ENCODE measurements at regions not wholly inside any gene's neighbourhood (a gene's known extent, or its start where the extent isn't known, plus 50 kb on each side); places are given as distances from the start of the nearest gene placed in this dataset.

- Histone ChIP-seq H3K4me1 (no peaks in the 10 kb centered on the region), H3K36me3 (no peaks in the 10 kb centered on the region), H3K4me3 (no peak overlapping the region), H3K27ac (no peak overlapping the region), H3K27me3 (ENCODE audit: low read depth) (no peaks in the 10 kb centered on the region), H3K9me3 (no peaks in the 10 kb centered on the region)
- DNase-seq (no peak), ATAC-seq (no peak)
- intact Hi-C loops (cut with DNase I), result no loop called here
- no peak for TF ChIP-seq CTCF (IDR thresholded peaks at IDR 0.05)
Observed at GRCh38 chr5:142500227-142500905, 175.5 kb upstream of the SPRY4 start.

DNA sequence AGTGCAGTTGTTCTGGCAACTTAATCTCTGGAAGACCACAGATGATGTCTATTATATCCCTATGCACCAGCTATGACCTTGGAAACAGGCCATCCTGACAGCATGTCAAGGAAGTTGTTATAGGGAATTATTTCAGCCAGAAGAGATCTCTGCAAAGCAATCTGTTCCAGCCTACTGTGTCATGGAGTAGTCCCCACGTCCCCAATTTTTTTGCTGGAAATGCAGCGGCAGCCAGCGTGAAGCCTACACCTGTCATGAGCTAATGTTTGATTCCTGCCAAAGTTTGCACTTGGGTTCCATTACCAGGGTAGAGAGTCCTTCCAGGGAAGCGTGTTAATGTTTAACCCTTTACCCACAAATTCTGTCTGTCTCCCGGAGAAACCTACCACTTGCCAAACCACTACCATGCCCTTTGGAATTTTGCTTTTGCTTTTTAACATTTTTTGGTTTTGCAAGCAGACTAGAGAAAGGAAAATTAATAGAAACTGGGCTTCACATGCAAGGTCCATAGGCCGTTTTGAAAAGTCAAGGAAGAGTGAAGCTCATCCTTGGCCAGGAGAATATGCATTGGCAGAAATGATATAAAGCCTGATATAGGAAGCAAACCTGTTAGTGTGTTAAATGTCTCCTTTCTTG is 174.9 kb upstream of the SPRY4 start:
- intact Hi-C loops (cut with DNase I), result no loop called here
- TF ChIP-seq CTCF (IDR thresholded peaks at IDR 0.05), result no peak
- no peaks in the 10 kb centered on the region for H3K4me1 ChIP-seq
- no peak overlapping the region for H3K4me3 ChIP-seq
- H3K27ac ChIP-seq, result no peak overlapping the region
- no peaks in the 10 kb centered on the region for H3K36me3 ChIP-seq
- ATAC-seq, result peak in 1 of 2 donors; percentile 18
- no peak for DNase-seq
- no peaks in the 10 kb centered on the region for H3K9me3 ChIP-seq
- H3K27me3 ChIP-seq (ENCODE audit: low read depth), result no peaks in the 10 kb centered on the region

GRCh38 chr5:142498298-142498697 is 173.5 kb upstream of the SPRY4 start:
- Histone ChIP-seq H3K9me3 (no peaks in the 10 kb centered on the region), H3K36me3 (no peaks in the 10 kb centered on the region), H3K4me3 (no peak overlapping the region), H3K27me3 (ENCODE audit: low read depth) (no peaks in the 10 kb centered on the region), H3K27ac (no peak overlapping the region), H3K4me1 (peaks cover 4% of the 10 kb centered on the region)
- TF ChIP-seq CTCF (IDR thresholded peaks at IDR 0.05), result no peak
- no peak for DNase-seq
- intact Hi-C loops (cut with DNase I), result no loop called here
- ATAC-seq, result no peak

DNA sequence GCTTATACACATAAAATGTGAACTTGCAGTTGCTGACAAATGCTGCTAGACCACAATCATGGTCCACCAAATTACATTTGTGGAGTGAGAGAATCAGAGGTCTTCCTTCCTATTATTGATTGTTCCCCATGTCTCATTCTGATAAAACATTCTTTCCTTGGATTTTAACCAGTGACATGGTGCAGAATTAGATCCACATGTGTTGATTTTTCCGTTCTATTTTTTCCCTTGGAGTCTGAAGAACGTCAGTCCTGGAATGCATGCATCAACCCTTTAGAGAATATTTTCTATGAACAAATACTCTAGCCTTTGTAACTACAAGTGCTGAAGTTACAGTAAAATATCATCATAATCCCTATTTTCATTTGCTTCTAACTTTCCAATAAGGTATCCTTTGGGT is 170.7 kb upstream of the SPRY4 start:
- no peak overlapping the region for H3K4me3 ChIP-seq
- intact Hi-C loops (cut with DNase I), result no loop called here
- H3K27ac ChIP-seq, result no peak overlapping the region
- TF ChIP-seq CTCF (IDR thresholded peaks at IDR 0.05), result no peak
- ATAC-seq (no peak), DNase-seq (no peak)
- H3K36me3 ChIP-seq, result no peaks in the 10 kb centered on the region
- no peaks in the 10 kb centered on the region for H3K27me3 ChIP-seq (ENCODE audit: low read depth)
- H3K9me3 ChIP-seq, result no peaks in the 10 kb centered on the region
- peaks cover 15% of the 10 kb centered on the region for H3K4me1 ChIP-seq

DNA sequence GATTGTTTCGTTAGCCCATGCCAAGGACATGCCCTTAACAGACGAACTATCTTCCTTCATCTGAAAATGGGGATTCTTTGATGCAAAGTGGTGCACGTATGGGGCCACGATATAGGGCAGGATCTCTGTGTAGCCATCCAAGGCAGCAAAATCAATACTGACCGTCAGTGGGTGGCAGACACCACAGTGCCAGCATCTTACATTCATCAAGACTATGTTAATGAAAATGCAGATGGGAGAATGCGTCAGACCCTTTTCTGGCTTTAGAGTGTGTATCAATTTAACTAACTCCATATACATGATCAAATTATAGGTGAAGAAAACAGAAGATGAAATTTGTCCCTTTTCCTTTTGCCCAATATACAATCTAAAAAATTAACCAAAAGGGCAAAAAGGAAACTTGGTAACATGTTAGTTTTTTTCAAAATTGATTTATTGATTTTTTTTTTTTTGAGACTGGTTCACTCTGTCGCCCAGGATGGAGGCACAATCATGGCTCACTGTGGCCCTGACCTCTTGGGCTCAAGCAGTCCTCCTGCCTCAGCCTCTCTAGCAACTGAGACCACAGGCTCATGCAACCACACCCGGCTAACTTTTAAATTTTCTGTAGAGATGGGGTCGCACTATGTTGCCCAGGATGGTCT is 169.2 kb upstream of the SPRY4 start:
- Histone ChIP-seq H3K4me1 (peaks cover 15% of the 10 kb centered on the region), H3K27ac (no peak overlapping the region), H3K9me3 (no peaks in the 10 kb centered on the region), H3K36me3 (no peaks in the 10 kb centered on the region), H3K27me3 (ENCODE audit: low read depth) (no peaks in the 10 kb centered on the region), H3K4me3 (no peak overlapping the region)
- intact Hi-C loops (cut with DNase I), result no loop called here
- no peak for TF ChIP-seq CTCF (IDR thresholded peaks at IDR 0.05)
- DNase-seq (no peak), ATAC-seq (no peak)
